ENCODE measurements at regions not wholly inside any gene's neighbourhood (a gene's known extent, or its start where the extent isn't known, plus 50 kb on each side); places are given as distances from the start of the nearest gene placed in this dataset.

GRCh38 chr9:85392260-85392659 lies 349.5 kb downstream of the AGTPBP1 start:
- TF ChIP-seq RAD21 (IDR thresholded peaks at IDR 0.05; ENCODE audit: low read depth) (no peak), MAX (IDR thresholded peaks at IDR 0.05) (no peak), EP300 (IDR thresholded peaks at IDR 0.05; ENCODE audit: borderline replicate concordance) (no peak), FOXM1 (IDR thresholded peaks at IDR 0.05; ENCODE audit: borderline replicate concordance, low read depth) (no peak), CREB1 (IDR thresholded peaks at IDR 0.05; ENCODE audit: low read depth) (no peak)

Measured in Ishikawa (cell line).